HepG2 (cell line): ENCODE measurements at regions not wholly inside any gene's neighbourhood (a gene's known extent, or its start where the extent isn't known, plus 50 kb on each side); places are given as distances from the start of the nearest gene placed in this dataset.
A peak's percentile ranks its signal among the peaks of the same experiment; 100 is the strongest.

Experiments used
- CREB1 ChIP-seq, 2 experiments: fragments of 450-650 bp in 1 of 2; IDR thresholded peaks; 2 replicates each; pipeline ENCODE4 v1.6.1; 2016 to 2017; ENCODE audit warnings: control low read depth in 1 of 2, mild to moderate bottlenecking in 1 of 2, missing compliant biosample characterization in 1 of 2, missing genetic modification characterization in 1 of 2
- GZF1 ChIP-seq: sonication (generic); formaldehyde crosslinking; IDR thresholded peaks from 2 replicates; pipeline ENCODE4 v1.5.1; 2020; ENCODE audit warnings: mild to moderate bottlenecking, missing genetic modification reagents
- HDAC1 ChIP-seq: sonication (generic); formaldehyde crosslinking; IDR thresholded peaks from 2 replicates; pipeline ENCODE4 v1.5.1; 2020; ENCODE audit warnings: mild to moderate bottlenecking, missing genetic modification reagents
- HNF4G ChIP-seq, 2 experiments: sonication (generic) in 1 of 2; formaldehyde crosslinking in 1 of 2; IDR thresholded peaks; 2 replicates each; pipeline versions ENCODE4 v1.4.0 to v1.6.1; 2011 to 2020; ENCODE audit warnings: borderline replicate concordance in 2 of 2, low read depth in 2 of 2, mild to moderate bottlenecking in 2 of 2, low read length in 1 of 2, missing genetic modification reagents in 1 of 2, moderate library complexity in 1 of 2
- KLF11 ChIP-seq: IDR thresholded peaks from 2 replicates; pipeline ENCODE4 v1.6.1; 2016; ENCODE audit warnings: missing compliant biosample characterization
- MAF1 ChIP-seq: sonication (generic); formaldehyde crosslinking; IDR thresholded peaks from 2 replicates; pipeline ENCODE4 v1.5.0; 2020; ENCODE audit warnings: missing genetic modification reagents, borderline replicate concordance
- MAZ ChIP-seq, 2 experiments: sonication (generic) in 1 of 2; formaldehyde crosslinking in 1 of 2; IDR thresholded peaks; 2 replicates each; pipeline versions ENCODE4 v1.5.0 to v1.6.1; 2012 to 2020; ENCODE audit warnings: low read depth in 2 of 2, mild to moderate bottlenecking in 2 of 2, borderline replicate concordance in 1 of 2, improper control_type of control experiment in 1 of 2, low read length in 1 of 2, missing genetic modification reagents in 1 of 2, moderate library complexity in 1 of 2
- NR2C2 ChIP-seq: sonication (generic); formaldehyde crosslinking; IDR thresholded peaks from 2 replicates; pipeline ENCODE4 v1.4.0; 2020; ENCODE audit warnings: missing genetic modification reagents, mild to moderate bottlenecking, moderate library complexity, borderline replicate concordance
- SIN3A ChIP-seq: IDR thresholded peaks from 2 replicates; pipeline ENCODE4 v1.6.1; 2011; ENCODE audit warnings: low read depth, mild to moderate bottlenecking, control low read depth, low read length, borderline replicate concordance
- SP5 ChIP-seq: IDR thresholded peaks from 2 replicates; pipeline ENCODE4 v1.6.1; 2016; ENCODE audit warnings: low read depth, borderline replicate concordance
- ZNF225 ChIP-seq: sonication (generic); formaldehyde crosslinking; IDR thresholded peaks from 2 replicates; pipeline ENCODE4 v1.4.0; 2020; ENCODE audit warnings: mild to moderate bottlenecking, missing genetic modification reagents
- ZNF335 ChIP-seq: sonication (generic); formaldehyde crosslinking; IDR thresholded peaks from 2 replicates; pipeline ENCODE4 v1.4.0; 2020; ENCODE audit warnings: missing genetic modification reagents
- ZNF446 ChIP-seq: sonication (generic); formaldehyde crosslinking; IDR thresholded peaks from 2 replicates; pipeline ENCODE4 v1.5.0; 2020; ENCODE audit warnings: mild to moderate bottlenecking, missing genetic modification reagents
- TF ChIP-seq, protein P1 (sequence below): sonication (generic); formaldehyde crosslinking; IDR thresholded peaks from 2 replicates; pipeline ENCODE4 v1.5.0; 2020; ENCODE audit warnings: missing genetic modification reagents
- TF ChIP-seq, protein P2 (sequence below): sonication (generic); formaldehyde crosslinking; conservative IDR thresholded peaks from 2 replicates; pipeline ENCODE4 v1.4.0; 2020; ENCODE audit warnings: missing genetic modification reagents
- TF ChIP-seq, protein P3 (sequence below): sonication (generic); formaldehyde crosslinking; IDR thresholded peaks from 2 replicates; pipeline ENCODE4 v1.5.0; 2020; ENCODE audit warnings: missing genetic modification reagents
- TF ChIP-seq, protein P4 (sequence below): sonication (generic); formaldehyde crosslinking; IDR thresholded peaks from 2 replicates; pipeline ENCODE4 v1.8.1; 2022; ENCODE audit warnings: mild to moderate bottlenecking, missing genetic modification reagents
- TF ChIP-seq, protein P5 (sequence below): IDR thresholded peaks from 2 replicates; pipeline ENCODE4 v1.6.1; 2016; ENCODE audit warnings: missing compliant biosample characterization, missing genetic modification reagents, borderline replicate concordance
- TF ChIP-seq, protein P6 (sequence below): sonication (generic); formaldehyde crosslinking; IDR thresholded peaks from 2 replicates; pipeline ENCODE4 v1.8.0; 2022; ENCODE audit warnings: mild to moderate bottlenecking, missing genetic modification reagents, moderate library complexity

DNA sequence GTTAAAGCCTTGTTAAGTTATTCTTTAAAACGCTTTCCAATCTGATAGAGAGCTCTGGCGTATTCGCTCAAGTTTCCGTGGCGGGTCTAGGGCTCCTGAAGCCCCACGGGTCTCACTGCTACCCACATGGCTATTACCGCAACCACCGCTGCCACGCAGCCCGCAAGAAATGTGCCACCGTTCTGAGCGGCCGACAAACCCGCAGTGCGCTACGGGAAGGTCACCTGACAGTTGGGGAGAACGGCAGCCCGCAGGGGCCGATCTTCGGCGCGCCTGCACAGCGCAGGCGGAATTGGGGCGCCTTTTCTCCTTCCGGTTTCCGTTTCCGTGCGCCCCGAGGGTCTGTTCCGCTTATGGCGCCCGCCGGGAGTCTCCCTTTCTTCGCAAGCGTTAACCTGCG is 76.6 kb upstream of the SNRPN start (continued):
- TF ChIP-seq MAZ (IDR thresholded peaks at IDR 0.05; ENCODE audit: borderline replicate concordance, low read depth, low read length) (no peak), MAZ (CRISPR knock-in tag; IDR thresholded peaks at IDR 0.05; ENCODE audit: low read depth) (0 out of 2 replicates have a peak, but pooled peaks have one; percentile 40), SP5 (CRISPR knock-in tag) (no peak), ZNF446 (CRISPR knock-in tag) (no peak), ZNF335 (CRISPR knock-in tag) (peak; percentile 71; the same call in 1 of the 2 replicates), KLF11 (CRISPR knock-in tag) (no peak), ZNF225 (CRISPR knock-in tag) (no peak), HDAC1 (peak; percentile 88), SIN3A (peak; percentile 45; the same call in 1 of the 2 replicates), HNF4G (IDR thresholded peaks at IDR 0.05; ENCODE audit: borderline replicate concordance, low read depth, low read length) (no peak), HNF4G (CRISPR knock-in tag; IDR thresholded peaks at IDR 0.05; ENCODE audit: borderline replicate concordance, low read depth) (no peak), MAF1 (CRISPR knock-in tag) (no peak), NR2C2 (CRISPR knock-in tag) (peak; percentile 67; the same call in 1 of the 2 replicates), GZF1 (CRISPR knock-in tag) (no peak), CREB1 (IDR thresholded peaks at IDR 0.05) (no peak), CREB1 (CRISPR knock-in tag; IDR thresholded peaks at IDR 0.05) (peak; percentile 62)
- TF ChIP-seq, protein P1, sequence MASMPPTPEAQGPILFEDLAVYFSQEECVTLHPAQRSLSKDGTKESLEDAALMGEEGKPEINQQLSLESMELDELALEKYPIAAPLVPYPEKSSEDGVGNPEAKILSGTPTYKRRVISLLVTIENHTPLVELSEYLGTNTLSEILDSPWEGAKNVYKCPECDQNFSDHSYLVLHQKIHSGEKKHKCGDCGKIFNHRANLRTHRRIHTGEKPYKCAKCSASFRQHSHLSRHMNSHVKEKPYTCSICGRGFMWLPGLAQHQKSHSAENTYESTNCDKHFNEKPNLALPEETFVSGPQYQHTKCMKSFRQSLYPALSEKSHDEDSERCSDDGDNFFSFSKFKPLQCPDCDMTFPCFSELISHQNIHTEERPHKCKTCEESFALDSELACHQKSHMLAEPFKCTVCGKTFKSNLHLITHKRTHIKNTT (CRISPR knock-in tag) = no peak
- TF ChIP-seq, protein P2, sequence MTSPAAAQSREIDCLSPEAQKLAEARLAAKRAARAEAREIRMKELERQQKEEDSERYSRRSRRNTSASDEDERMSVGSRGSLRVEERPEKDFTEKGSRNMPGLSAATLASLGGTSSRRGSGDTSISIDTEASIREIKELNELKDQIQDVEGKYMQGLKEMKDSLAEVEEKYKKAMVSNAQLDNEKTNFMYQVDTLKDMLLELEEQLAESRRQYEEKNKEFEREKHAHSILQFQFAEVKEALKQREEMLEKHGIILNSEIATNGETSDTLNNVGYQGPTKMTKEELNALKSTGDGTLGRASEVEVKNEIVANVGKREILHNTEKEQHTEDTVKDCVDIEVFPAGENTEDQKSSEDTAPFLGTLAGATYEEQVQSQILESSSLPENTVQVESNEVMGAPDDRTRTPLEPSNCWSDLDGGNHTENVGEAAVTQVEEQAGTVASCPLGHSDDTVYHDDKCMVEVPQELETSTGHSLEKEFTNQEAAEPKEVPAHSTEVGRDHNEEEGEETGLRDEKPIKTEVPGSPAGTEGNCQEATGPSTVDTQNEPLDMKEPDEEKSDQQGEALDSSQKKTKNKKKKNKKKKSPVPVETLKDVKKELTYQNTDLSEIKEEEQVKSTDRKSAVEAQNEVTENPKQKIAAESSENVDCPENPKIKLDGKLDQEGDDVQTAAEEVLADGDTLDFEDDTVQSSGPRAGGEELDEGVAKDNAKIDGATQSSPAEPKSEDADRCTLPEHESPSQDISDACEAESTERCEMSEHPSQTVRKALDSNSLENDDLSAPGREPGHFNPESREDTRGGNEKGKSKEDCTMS = no peak
- TF ChIP-seq, protein P3, sequence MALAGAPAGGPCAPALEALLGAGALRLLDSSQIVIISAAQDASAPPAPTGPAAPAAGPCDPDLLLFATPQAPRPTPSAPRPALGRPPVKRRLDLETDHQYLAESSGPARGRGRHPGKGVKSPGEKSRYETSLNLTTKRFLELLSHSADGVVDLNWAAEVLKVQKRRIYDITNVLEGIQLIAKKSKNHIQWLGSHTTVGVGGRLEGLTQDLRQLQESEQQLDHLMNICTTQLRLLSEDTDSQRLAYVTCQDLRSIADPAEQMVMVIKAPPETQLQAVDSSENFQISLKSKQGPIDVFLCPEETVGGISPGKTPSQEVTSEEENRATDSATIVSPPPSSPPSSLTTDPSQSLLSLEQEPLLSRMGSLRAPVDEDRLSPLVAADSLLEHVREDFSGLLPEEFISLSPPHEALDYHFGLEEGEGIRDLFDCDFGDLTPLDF (CRISPR knock-in tag) = no peak
- TF ChIP-seq, protein P4, sequence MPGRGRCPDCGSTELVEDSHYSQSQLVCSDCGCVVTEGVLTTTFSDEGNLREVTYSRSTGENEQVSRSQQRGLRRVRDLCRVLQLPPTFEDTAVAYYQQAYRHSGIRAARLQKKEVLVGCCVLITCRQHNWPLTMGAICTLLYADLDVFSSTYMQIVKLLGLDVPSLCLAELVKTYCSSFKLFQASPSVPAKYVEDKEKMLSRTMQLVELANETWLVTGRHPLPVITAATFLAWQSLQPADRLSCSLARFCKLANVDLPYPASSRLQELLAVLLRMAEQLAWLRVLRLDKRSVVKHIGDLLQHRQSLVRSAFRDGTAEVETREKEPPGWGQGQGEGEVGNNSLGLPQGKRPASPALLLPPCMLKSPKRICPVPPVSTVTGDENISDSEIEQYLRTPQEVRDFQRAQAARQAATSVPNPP (CRISPR knock-in tag) = 0 out of 2 replicates have a peak, but pooled peaks have one; percentile 44
- TF ChIP-seq, protein P5, sequence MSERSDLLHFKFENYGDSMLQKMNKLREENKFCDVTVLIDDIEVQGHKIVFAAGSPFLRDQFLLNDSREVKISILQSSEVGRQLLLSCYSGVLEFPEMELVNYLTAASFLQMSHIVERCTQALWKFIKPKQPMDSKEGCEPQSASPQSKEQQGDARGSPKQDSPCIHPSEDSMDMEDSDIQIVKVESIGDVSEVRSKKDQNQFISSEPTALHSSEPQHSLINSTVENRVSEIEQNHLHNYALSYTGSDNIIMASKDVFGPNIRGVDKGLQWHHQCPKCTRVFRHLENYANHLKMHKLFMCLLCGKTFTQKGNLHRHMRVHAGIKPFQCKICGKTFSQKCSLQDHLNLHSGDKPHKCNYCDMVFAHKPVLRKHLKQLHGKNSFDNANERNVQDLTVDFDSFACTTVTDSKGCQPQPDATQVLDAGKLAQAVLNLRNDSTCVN (CRISPR knock-in tag) = 0 out of 2 replicates have a peak, but pooled peaks have one; percentile 26
- TF ChIP-seq, protein P6, sequence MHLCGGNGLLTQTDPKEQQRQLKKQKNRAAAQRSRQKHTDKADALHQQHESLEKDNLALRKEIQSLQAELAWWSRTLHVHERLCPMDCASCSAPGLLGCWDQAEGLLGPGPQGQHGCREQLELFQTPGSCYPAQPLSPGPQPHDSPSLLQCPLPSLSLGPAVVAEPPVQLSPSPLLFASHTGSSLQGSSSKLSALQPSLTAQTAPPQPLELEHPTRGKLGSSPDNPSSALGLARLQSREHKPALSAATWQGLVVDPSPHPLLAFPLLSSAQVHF (CRISPR knock-in tag) = no peak
